A549 (cell line): ENCODE measurements at regions not wholly inside any gene's neighbourhood (a gene's known extent, or its start where the extent isn't known, plus 50 kb on each side); places are given as distances from the start of the nearest gene placed in this dataset.

Experiments used
- CEBPB ChIP-seq, 2 experiments: fragments of >200 bp in 1 of 2; sonication (Bioruptor Twin) in 1 of 2; formaldehyde crosslinking in 1 of 2; IDR thresholded peaks; 2 replicates each; pipeline ENCODE4 v1.6.1; 2012 to 2016
- CTCF ChIP-seq: fragments of >200 bp; sonication (Bioruptor Twin); formaldehyde crosslinking; IDR thresholded peaks from 3 replicates; pipeline ENCODE4 v1.5.1; 2016
- HDAC2 ChIP-seq: fragments of 200-600 bp; sonication (generic); IDR thresholded peaks from 2 replicates; pipeline ENCODE4 v1.6.1; 2016
- MAX ChIP-seq: IDR thresholded peaks from 2 replicates; pipeline ENCODE4 v1.6.1; 2012
- PHF8 ChIP-seq: fragments of 200-600 bp; sonication (generic); IDR thresholded peaks from 2 replicates; pipeline ENCODE4 v1.6.1; 2016; ENCODE audit warnings: low read depth, mild to moderate bottlenecking, antibody characterized with exemption, moderate library complexity, borderline replicate concordance
- REST ChIP-seq: fragments of 200-600 bp; sonication (generic); IDR thresholded peaks from 2 replicates; pipeline ENCODE4 v1.6.1; 2016; ENCODE audit warnings: antibody characterized with exemption, mild to moderate bottlenecking, moderate library complexity
- RNF2 ChIP-seq: fragments of 200-600 bp; sonication (generic); IDR thresholded peaks from 2 replicates; pipeline ENCODE4 v1.6.1; 2016; ENCODE audit warnings: low read depth, mild to moderate bottlenecking, antibody characterized with exemption, moderate library complexity, borderline replicate concordance

- TF ChIP-seq MAX (no peak), CEBPB (IDR thresholded peaks at IDR 0.05) (no peak), HDAC2 (no peak), RNF2 (no peak), CTCF (no peak), PHF8 (no peak), REST (no peak)
Measured at GRCh38 chr9:103188781-103189350, 193.7 kb downstream of the CYLC2 start.
